K562 (cell line): ENCODE measurements at regions not wholly inside any gene's neighbourhood (a gene's known extent, or its start where the extent isn't known, plus 50 kb on each side); places are given as distances from the start of the nearest gene placed in this dataset.

Experiments
- CEBPZ ChIP-seq: fragments of 150-350 bp; IDR thresholded peaks from 2 replicates; pipeline ENCODE4 v1.6.1; 2014; ENCODE audit warnings: low read depth, mild to moderate bottlenecking, low read length, borderline replicate concordance
- CHCHD3 ChIP-seq: fragments of 250-450 bp; sonication (Bioruptor Pico); IDR thresholded peaks from 2 replicates; pipeline ENCODE4 v2.1.2; 2022; ENCODE audit warnings: mild to moderate bottlenecking
- CTCF ChIP-seq, 3 experiments: IDR thresholded peaks in 2 of 3; conservative IDR thresholded peaks in 1 of 3; 2 replicates each; pipeline ENCODE4 v1.5.1; 2011 to 2012; ENCODE audit warnings: low read length in 3 of 3, mild to moderate bottlenecking in 3 of 3, control low read depth in 2 of 3, improper control_type of control experiment in 1 of 3, inconsistent platforms in 1 of 3, low read depth in 1 of 3, mixed read lengths in 1 of 3, moderate library complexity in 1 of 3; ENCODE audit not compliant: insufficient read depth in 2 of 3
- ETS1 ChIP-seq: conservative IDR thresholded peaks from 2 replicates; pipeline ENCODE4 v1.6.1; 2011; ENCODE audit warnings: low read depth, mild to moderate bottlenecking, low read length; ENCODE audit not compliant: control insufficient read depth
- KLF1 ChIP-seq: fragments of 450-650 bp; IDR thresholded peaks from 2 replicates; pipeline ENCODE4 v1.6.1; 2016; ENCODE audit warnings: missing genetic modification characterization, missing compliant biosample characterization
- OTX1 ChIP-seq: fragments of 450-650 bp; formaldehyde crosslinking; IDR thresholded peaks from 2 replicates; pipeline ENCODE4 v1.4.0; 2022; ENCODE audit warnings: mild to moderate bottlenecking
- POLR2A ChIP-seq: fragments of 450-650 bp; conservative IDR thresholded peaks from 2 replicates; pipeline ENCODE4 v1.6.1; 2016
- RBM39 ChIP-seq: fragments of 200-400 bp; formaldehyde crosslinking; optimal IDR thresholded peaks from 2 replicates; pipeline ENCODE3; 2018; ENCODE audit warnings: low read depth, low read length
- TAF1 ChIP-seq: IDR thresholded peaks from 2 replicates; pipeline ENCODE4 v1.6.1; 2011; ENCODE audit warnings: mild to moderate bottlenecking, low read length, moderate library complexity; ENCODE audit not compliant: insufficient read depth, control insufficient read depth, severe bottlenecking; ENCODE audit errors: extremely low read depth
- ZBTB49 ChIP-seq: sonication (generic); formaldehyde crosslinking; IDR thresholded peaks from 2 replicates; pipeline ENCODE4 v1.8.0; 2022; ENCODE audit warnings: missing genetic modification reagents, mild to moderate bottlenecking, borderline replicate concordance
- ZNF717 ChIP-seq: fragments of 250-450 bp; sonication (Bioruptor Pico); IDR thresholded peaks from 2 replicates; pipeline ENCODE4 v1.5.0; 2021

- TF ChIP-seq OTX1 (CRISPR knock-in tag), result no peak
- TF ChIP-seq ETS1, result no peak
- no peak for TF ChIP-seq KLF1 (tag)
- no peak for TF ChIP-seq TAF1
- TF ChIP-seq CHCHD3 (CRISPR knock-in tag), result no peak
- no peak for TF ChIP-seq CTCF (IDR thresholded peaks at IDR 0.05 in 2 of 3, conservative IDR thresholded peaks at IDR 0.05 in 1 of 3; ENCODE audit: insufficient read depth in 2 of 3, low read depth in 1 of 3, low read length in 3 of 3)
- no peak for TF ChIP-seq RBM39
- TF ChIP-seq POLR2A, result no peak
- no peak for TF ChIP-seq CEBPZ
- no peak for TF ChIP-seq ZBTB49
- no peak for TF ChIP-seq ZNF717 (CRISPR knock-in tag)
These were observed 137.7 kb upstream of the LIMCH1 start for GRCh38 chr4:41400296-41400695.
